ENCODE measurements at regions not wholly inside any gene's neighbourhood (a gene's known extent, or its start where the extent isn't known, plus 50 kb on each side); places are given as distances from the start of the nearest gene placed in this dataset.
"Not testable (repeated sequence)": the region's sequence is repeated elsewhere in the genome, so short reads cannot be mapped to it uniquely, and the experiment has no call there.

GRCh38 chr17:53464396-53464795 lies 358.3 kb upstream of the KIF2B start:
- TF ChIP-seq CTCF, POLR2A (IDR thresholded peaks at IDR 0.05): not testable (repeated sequence)

Data from esophagus squamous epithelium (tissue), 4 donors.